Anterior cingulate cortex (tissue), 58 donors: ENCODE measurements at regions not wholly inside any gene's neighbourhood (a gene's known extent, or its start where the extent isn't known, plus 50 kb on each side); places are given as distances from the start of the nearest gene placed in this dataset.

ENCODE experiments used
- DNase-seq, 58 donors: peaks; one replicate each; lab custom pipeline; 2025; lab: John Stamatoyannopoulos, UW

DNA sequence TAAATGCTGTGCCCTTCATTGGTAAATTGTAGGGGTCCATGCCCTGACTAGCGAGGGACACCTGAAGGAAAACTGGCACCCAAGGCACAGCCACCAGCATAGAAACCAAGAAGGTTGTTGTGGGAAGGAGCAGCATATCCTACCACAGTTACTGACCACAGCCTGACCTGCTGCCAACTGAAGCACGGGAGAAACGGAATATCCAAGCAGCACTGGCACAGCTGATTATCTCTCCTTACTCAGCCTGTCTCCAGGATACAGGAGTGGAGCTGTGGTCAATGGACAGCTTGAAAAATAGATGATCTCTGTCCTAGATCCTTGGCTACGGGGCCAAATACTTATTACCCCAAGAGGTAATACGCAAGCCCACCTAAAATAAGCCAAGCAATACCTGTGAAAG lies 164.5 kb downstream of the ATPSCKMT start:
- no peak for DNase-seq

- DNase-seq: no peak
Measured at GRCh38 chr5:10081584-10081983, 168.1 kb downstream of the ATPSCKMT start.

GRCh38 chr5:10077791-10078545 lies 171.7 kb downstream of the ATPSCKMT start:
- DNase-seq: no peak

GRCh38 chr5:10073441-10074104 lies 176.1 kb downstream of the ATPSCKMT start:
- DNase-seq: no peak

- no peak for DNase-seq
Measured at GRCh38 chr5:10069637-10070313, 179.9 kb downstream of the ATPSCKMT start.

GRCh38 chr5:10065428-10066000 lies 184.2 kb downstream of the ATPSCKMT start:
- DNase-seq: no peak

DNA sequence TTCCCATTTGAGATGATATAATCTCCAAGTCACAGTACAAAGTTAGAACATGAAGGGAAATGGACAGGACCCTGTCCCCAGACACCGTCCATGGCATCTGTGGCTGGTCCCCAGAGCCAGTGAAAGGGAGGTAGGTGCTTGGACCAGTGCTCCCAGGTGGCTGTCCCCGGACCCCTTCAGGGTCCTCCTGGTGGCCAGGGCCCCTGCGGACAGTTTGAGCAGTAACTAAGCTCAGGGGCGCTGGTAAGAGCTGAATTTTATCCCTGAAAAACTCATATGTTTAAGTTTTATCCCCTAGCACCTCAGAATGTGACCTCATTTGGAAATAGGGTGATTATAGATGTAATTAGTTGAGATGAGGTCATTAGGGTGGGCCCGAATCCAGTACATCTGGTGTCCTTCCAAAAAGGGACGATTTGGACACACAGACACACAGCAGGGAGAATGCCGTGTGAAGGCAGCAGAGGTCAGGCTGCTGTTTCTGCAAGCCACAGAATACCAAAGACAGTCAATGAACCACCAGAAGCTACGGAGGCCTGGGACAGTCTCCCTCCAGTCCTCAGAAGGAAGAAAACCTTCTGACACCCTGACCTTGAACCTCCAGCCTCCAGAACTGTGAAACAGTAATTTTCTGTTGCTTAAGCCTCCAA lies 185.0 kb downstream of the ATPSCKMT start:
- no peak for DNase-seq

GRCh38 chr5:10063997-10064396 lies 185.7 kb downstream of the ATPSCKMT start:
- no peak for DNase-seq

DNA sequence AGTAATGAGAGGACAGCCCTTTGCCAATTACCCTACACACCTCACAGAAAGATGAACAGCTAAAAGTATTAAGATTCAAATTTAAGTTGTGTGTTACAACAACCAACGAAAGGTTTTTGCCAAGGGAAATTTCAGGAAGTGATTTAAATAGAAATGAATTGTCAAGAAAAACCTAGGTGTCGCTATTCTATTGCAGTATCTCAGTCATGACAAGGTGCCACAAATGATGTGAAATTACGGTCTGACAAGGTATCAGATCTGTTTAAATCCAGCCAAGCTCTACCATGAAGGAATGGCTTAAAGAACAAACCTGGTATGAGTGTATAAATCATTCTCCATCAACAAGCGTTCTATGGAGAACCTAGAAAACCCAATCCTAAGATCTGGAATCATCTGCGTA lies 189.7 kb downstream of the ATPSCKMT start:
- no peak for DNase-seq

GRCh38 chr5:10059556-10059955 lies 190.1 kb downstream of the ATPSCKMT start:
- DNase-seq: no peak

DNA sequence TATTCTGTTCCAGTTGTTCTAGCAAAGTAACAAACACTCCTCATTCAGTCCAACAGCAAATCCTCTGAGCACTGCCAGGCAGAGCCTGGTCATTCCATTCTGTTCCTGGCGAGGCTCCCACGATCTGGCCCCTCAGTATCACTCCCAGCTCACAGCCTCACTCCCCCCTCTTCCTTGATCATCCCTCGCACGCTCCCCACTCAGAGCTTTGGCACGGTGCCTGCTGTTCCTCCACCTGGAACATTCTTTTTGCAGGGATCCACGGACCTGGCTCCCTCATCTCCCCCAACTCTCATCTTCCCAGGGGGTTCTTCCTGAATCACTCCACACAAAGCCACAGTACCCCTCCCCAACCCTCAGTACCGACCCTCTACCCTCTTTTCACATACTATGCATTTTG lies 192.3 kb downstream of the ATPSCKMT start:
- DNase-seq: no peak

- DNase-seq: no peak
Measured at GRCh38 chr5:10056228-10056760, 193.4 kb downstream of the ATPSCKMT start.

DNA sequence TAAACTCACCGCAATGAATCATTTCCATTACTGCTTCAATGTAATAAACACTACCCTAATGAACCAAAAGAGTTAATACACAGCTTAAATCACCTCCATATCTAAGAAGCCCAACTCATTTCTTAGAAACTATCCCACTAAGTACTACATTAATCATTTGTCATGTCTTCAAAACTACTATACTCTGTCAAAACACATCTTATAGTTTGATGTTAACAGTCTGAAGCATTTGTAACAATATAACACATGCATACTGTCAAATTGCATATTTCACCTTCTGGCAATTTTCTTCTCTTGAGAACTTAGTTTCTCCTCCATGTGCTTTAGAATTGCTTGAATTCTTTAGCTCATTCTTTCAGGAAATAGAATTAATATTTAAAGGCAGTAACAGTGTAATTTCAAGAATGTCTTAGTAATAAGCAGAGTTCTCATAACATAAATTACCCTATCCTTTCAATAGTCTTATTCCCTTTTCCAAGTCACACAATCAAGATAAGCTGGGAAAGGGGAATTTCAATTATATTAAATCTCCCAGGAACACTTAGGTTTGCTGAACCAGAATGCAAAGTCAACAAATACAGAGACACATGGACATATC lies 199.7 kb downstream of the ATPSCKMT start:
- DNase-seq: no peak

- no peak for DNase-seq
Measured at GRCh38 chr5:10046676-10047075, 203.0 kb downstream of the ATPSCKMT start.

DNA sequence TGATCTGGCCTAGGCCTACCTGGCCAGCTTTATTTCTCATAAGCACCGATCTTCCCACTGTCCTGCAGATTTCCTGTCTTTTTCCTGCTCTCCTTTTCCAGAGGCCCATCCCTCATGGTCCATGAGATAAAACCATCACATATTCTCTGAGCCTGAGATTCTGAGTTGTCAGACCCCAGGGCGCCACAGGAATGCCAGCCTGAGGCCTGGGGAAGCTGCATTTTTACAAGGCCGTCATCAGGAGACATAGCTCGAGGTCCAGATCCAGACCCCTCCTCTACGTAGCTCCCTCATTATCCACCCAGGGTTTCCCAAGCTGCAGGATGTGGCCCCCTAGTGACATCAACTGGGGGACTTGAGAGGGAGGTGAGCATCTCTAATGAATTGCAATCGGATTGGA lies 204.3 kb downstream of the ATPSCKMT start:
- no peak for DNase-seq

DNA sequence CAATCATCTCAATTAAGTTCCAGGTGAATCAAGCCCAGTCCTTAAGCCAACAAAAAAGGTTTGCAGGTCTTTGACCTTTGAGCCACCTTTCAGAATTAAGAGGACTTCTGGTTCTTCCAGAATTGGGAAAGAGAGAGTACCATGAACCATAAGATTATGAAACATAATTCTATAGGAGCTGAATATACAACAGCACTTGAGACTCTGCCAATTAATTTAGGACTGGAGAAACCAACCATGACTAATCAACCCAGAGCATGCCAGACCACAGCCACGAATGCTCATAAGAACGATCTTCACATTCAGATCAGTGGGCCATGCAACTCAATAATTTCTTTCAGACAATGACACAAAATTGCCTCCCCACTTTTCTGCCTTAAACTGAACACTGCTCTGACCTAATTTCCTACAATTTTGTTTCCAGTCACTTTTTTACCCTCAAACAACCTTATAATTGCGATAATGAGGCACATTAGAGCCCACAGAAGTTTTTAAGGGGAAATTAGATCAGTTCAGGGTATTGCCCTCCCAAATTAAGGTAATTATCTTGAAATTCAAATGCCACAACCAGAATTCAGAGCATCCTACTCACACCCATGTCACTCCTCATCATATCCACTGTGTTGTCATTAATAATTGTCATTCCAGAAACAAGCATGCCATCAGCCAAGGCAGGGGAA lies 213.4 kb downstream of the ATPSCKMT start:
- DNase-seq: no peak

DNA sequence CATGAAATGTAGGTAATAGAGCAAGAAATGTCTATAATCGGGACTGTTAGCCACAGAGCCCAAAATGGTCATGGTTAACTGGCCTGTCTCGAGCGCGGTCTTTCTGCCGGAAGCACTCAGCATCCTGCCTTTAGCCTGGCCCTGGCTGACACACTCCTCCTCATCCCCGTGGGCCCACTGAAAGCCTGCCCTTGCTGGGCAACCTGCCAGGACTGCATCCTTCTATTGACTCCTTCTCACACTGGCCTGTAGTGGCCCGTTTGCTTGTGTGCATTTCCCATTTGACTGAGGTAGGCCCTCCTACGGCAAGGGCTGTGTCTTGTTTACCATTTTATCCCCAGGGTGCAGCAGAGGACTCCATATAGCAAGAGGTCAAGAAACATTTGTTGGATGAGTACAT lies 215.7 kb downstream of the ATPSCKMT start:
- DNase-seq: no peak

DNA sequence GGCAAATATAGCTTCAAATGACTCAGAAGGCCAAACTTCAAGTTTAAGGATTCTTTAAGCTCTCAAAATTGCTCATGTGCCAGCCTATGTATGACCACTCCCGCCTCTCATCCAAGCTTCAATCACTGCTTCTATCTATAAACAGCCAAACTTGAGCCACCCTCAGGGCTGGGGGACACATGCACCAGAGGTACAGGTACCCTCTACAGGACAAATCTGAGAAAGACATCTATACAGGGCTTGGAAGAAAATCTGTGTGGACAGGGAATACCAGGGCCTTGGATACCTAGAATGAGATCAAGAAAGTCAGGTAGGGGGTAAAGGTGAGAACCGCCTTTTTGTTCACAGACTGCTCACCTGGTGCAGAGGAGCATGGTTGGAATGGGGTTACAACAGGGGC lies 217.9 kb downstream of the ATPSCKMT start:
- no peak for DNase-seq

DNA sequence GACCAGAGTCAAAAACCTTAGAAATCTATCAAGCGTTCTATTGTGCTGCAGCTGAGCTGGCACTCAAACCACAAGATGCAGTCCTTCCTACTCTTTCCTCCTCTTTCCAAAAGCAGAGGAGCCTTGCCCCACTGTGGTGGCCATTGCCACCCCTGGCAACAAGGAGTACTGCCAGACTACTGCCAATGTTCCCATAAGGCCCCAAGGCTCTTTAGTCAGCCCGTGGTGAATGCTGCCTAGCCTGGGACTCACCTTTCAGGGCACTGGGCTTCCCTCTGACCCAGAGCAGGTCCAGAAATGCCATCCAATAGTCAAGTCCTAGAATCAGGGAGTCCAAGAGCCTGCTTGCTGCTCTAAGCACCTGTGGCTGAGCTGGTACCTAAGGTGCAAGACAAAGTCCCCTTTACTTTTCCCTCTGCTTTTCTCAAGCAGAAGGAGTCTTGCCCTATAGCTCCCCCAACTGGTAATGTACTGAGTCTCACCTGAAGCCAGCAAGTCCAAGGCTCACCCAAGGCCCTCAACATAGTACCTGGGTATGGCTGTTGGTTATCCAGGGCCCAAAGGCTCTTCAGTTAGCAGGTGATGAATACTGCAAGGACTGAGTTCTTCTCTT lies 219.4 kb downstream of the ATPSCKMT start:
- no peak for DNase-seq
